HG02981 (cell line): ENCODE measurements at regions not wholly inside any gene's neighbourhood (a gene's known extent, or its start where the extent isn't known, plus 50 kb on each side); places are given as distances from the start of the nearest gene placed in this dataset.

Experiments
- ATAC-seq: cut with Tn5 transposase; IDR thresholded peaks from one replicate; pipeline ENCODE4 v1.9.1; 2021; ENCODE audit warnings: mild to moderate bottlenecking, moderate library complexity; ENCODE audit not compliant: unreplicated experiment

- no peak for ATAC-seq
Measured at GRCh38 chr13:108156749-108157148, 58.6 kb downstream of the LIG4 start.

GRCh38 chr13:108155185-108156106 lies 59.9 kb downstream of the LIG4 start:
- ATAC-seq = peak; percentile 63

GRCh38 chr13:108154421-108154858 lies 60.9 kb downstream of the LIG4 start:
- ATAC-seq = no peak

- ATAC-seq = no peak
Measured at GRCh38 chr13:108146642-108147041, 68.7 kb downstream of the LIG4 start.

- ATAC-seq = no peak
Measured at GRCh38 chr13:108142702-108143436, 72.5 kb downstream of the LIG4 start.

- no peak for ATAC-seq
Measured at GRCh38 chr13:108137176-108137575, 78.2 kb downstream of the LIG4 start.

GRCh38 chr13:108127406-108127805 lies 87.9 kb downstream of the LIG4 start:
- ATAC-seq = no peak

- ATAC-seq = no peak
Measured at GRCh38 chr13:108126056-108126455, 89.3 kb downstream of the LIG4 start.

- ATAC-seq = no peak
Measured at GRCh38 chr13:108121406-108121805, 93.9 kb downstream of the LIG4 start.

GRCh38 chr13:108120856-108121255 lies 94.5 kb downstream of the LIG4 start:
- no peak for ATAC-seq

GRCh38 chr13:108120302-108120701 lies 95.0 kb downstream of the LIG4 start:
- ATAC-seq = no peak

GRCh38 chr13:108115738-108116137 lies 99.6 kb downstream of the LIG4 start:
- peak; percentile 48 for ATAC-seq

GRCh38 chr13:108113407-108113806 lies 101.9 kb downstream of the LIG4 start:
- ATAC-seq = no peak

- no peak for ATAC-seq
Measured at GRCh38 chr13:108104736-108105135, 110.6 kb downstream of the LIG4 start.

GRCh38 chr13:108102771-108103170 lies 112.6 kb downstream of the LIG4 start:
- ATAC-seq = no peak

GRCh38 chr13:108096301-108096915 lies 118.9 kb downstream of the LIG4 start:
- no peak for ATAC-seq

GRCh38 chr13:108095036-108095435 lies 120.3 kb downstream of the LIG4 start:
- ATAC-seq = no peak

GRCh38 chr13:108093616-108094015 lies 121.7 kb downstream of the LIG4 start:
- ATAC-seq = no peak

GRCh38 chr13:108087810-108088209 lies 127.5 kb downstream of the LIG4 start:
- no peak for ATAC-seq

GRCh38 chr13:108086678-108087077 lies 128.7 kb downstream of the LIG4 start:
- ATAC-seq = no peak

- ATAC-seq = no peak
Measured at GRCh38 chr13:108084840-108085239, 130.5 kb downstream of the LIG4 start.
